WERI-Rb-1 (cell line): ENCODE measurements at regions not wholly inside any gene's neighbourhood (a gene's known extent, or its start where the extent isn't known, plus 50 kb on each side); places are given as distances from the start of the nearest gene placed in this dataset.

Experiments
- DNase-seq: peaks from one replicate; pipeline ENCODE4 v3.0.0-alpha.2; 2020
- H3K27ac ChIP-seq: fragments of 250-450 bp; sonication (Bioruptor Pico); 2 replicates; pipeline ENCODE4 v1.5.1; 2020; ENCODE audit warnings: mild to moderate bottlenecking, moderate library complexity
- H3K27me3 ChIP-seq: fragments of 250-450 bp; sonication (Bioruptor Pico); 2 replicates; pipeline ENCODE4 v1.5.1; 2021; ENCODE audit warnings: mild to moderate bottlenecking, low read depth, moderate library complexity; ENCODE audit not compliant: insufficient read depth, severe bottlenecking
- H3K36me3 ChIP-seq: fragments of 250-450 bp; sonication (Bioruptor Pico); 2 replicates; pipeline ENCODE4 v1.5.1; 2020; ENCODE audit warnings: mild to moderate bottlenecking, moderate library complexity
- H3K4me3 ChIP-seq: 2 replicates; pipeline ENCODE4 v1.5.1; 2011; ENCODE audit warnings: low read depth, mild to moderate bottlenecking, control low read depth, low read length
- H3K9me3 ChIP-seq: fragments of 250-450 bp; sonication (Bioruptor Pico); 2 replicates; pipeline ENCODE4 v1.5.1; 2021; ENCODE audit warnings: mild to moderate bottlenecking, moderate library complexity; ENCODE audit not compliant: severe bottlenecking
- TF ChIP-seq, protein P1 (sequence below): IDR thresholded peaks from 2 replicates; pipeline ENCODE4 v1.5.1; 2011; ENCODE audit warnings: low read depth, mild to moderate bottlenecking, control low read depth, inconsistent platforms, low read length

DNA sequence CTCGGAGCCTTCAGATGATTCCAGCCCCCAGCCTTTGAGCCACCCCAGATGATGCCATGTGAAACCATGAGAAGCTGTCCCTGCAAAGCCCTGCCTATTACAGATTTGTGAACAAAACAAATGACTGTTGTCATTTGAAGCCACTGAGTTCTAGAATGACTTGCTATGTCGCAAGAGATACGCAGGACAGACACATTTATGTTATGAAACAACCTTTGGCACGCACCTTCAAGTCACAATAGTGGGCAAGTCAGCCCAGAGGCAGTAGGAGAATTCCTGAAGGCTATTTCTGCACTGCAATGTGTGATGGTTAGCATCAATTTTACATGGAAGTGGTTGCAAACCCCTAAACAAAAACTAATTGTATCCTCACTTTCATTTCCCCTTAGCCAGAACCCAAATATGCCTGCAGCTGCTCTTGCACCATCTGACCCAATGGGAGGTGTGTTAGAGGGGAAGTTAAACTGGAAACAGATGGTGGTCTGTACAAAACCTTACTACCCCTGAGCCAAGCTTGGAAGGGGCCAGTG, 174.4 kb upstream of the ATP6AP2 start:
- H3K36me3 ChIP-seq: no peaks in the 10 kb centered on the region
- H3K27ac ChIP-seq: peak overlapping the region; percentile 40
- peak; percentile 37 for DNase-seq

DNA sequence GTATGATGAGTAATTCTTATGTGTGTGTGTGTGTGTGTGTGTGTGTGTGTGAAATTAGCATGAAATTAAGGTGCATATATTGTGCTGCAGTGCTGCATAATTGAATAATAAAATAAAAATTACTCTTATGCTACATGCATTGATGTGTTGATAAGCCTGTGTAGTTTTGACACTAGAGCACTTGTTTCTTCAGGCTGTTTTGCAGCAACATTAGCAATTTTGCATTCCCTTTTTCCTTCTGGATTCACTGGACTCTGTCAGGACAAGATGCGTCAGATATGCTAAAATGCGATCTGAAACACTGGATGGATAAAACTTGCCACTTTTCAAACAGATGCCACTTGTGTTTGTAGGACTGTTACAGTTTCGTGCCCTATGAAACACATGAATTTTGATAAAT, 175.4 kb upstream of the ATP6AP2 start:
- TF ChIP-seq, protein P1, sequence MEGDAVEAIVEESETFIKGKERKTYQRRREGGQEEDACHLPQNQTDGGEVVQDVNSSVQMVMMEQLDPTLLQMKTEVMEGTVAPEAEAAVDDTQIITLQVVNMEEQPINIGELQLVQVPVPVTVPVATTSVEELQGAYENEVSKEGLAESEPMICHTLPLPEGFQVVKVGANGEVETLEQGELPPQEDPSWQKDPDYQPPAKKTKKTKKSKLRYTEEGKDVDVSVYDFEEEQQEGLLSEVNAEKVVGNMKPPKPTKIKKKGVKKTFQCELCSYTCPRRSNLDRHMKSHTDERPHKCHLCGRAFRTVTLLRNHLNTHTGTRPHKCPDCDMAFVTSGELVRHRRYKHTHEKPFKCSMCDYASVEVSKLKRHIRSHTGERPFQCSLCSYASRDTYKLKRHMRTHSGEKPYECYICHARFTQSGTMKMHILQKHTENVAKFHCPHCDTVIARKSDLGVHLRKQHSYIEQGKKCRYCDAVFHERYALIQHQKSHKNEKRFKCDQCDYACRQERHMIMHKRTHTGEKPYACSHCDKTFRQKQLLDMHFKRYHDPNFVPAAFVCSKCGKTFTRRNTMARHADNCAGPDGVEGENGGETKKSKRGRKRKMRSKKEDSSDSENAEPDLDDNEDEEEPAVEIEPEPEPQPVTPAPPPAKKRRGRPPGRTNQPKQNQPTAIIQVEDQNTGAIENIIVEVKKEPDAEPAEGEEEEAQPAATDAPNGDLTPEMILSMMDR: no peak
- H3K36me3 ChIP-seq: no peaks in the 10 kb centered on the region
- no peak for DNase-seq
- peaks cover 2% of the 10 kb centered on the region for H3K27me3 ChIP-seq
- no peak overlapping the region for H3K27ac ChIP-seq
- H3K4me3 ChIP-seq: no peak overlapping the region
- peaks cover 14% of the 10 kb centered on the region for H3K9me3 ChIP-seq

More for the DNA sequence above, 174.4 kb upstream of the ATP6AP2 start:
- Histone ChIP-seq H3K4me3 (no peak overlapping the region), H3K9me3 (peaks cover 14% of the 10 kb centered on the region), H3K27me3 (peaks cover 2% of the 10 kb centered on the region)
- TF ChIP-seq, protein P1: no peak

DNA sequence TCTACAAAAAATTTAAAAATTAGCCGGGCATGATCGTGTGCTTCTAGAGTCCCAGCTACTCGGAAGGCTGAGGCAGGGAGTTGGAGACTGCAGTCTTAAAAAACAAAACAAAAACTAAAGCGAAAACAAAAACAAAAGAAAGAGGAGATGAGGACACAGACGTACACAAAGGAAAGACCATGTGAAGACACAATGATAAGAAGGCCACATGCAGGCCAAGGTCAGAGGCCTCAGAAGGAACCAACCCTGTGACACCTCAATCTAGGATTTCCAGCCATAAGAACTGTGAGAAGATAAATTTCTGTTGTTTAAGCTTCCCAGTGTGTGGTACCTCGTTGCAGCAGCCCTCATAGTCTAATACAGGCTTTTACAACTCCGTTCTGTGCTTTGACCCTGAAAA, 177.0 kb upstream of the ATP6AP2 start:
- Histone ChIP-seq H3K4me3 (no peak overlapping the region), H3K27ac (no peak overlapping the region), H3K27me3 (peaks cover 2% of the 10 kb centered on the region), H3K9me3 (peaks cover 7% of the 10 kb centered on the region), H3K36me3 (no peaks in the 10 kb centered on the region)
- DNase-seq: no peak
- TF ChIP-seq, protein P1: no peak

DNA sequence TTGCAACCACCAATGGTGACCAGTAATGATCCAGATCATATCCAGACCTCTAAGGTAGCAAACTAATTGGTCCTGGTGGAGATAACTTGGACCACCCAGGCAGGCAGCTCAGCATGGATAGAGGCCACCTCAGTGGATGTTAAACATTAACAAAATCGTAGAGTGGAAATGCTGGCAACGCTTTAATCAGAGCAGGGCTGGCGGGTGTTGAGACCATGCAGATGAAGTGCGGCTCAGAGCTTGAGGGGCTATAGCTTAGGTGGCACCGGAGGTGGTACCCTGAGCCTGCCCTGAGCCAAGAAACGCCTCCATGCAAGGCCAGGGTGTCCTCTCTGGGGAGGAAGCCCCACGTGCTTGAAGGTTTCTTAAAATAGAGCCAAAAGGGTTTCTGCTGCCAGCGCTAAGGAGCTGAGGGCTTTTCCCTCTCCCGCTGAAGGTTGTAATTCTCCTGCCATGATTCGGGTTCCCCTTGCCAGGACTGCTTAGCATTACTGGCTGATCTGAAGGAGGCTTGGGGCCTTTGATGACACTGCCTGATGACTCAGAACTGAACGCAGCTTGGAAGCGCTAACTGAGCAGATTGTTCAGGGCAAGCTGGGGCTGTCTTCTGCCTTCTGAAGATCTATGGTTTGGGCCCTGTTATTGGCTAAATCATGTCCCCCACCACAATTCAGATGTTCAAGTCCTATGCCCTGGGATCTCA, 177.8 kb upstream of the ATP6AP2 start:
- H3K9me3 ChIP-seq: peaks cover 4% of the 10 kb centered on the region
- TF ChIP-seq, protein P1: no peak
- peak; percentile 26 for DNase-seq

DNA sequence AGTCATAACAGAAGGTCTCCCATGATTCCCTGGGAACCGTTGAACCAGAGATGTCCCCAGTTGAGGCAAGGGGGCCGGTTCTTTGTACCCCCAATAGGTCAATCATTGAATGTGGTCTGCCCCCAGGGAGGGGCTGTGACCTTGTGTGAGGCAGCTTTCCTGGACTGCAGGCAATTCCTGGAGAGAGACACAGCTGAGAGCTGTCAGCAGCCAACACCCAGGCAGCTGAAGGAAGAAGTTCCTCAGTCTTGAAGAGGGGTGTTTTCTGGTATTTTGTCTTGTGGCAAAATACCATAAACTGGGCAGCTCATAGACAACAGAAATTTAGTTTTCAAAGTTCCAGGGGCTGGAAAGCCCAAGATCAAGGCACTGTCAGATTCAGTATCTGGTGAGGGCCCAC, 185.7 kb upstream of the ATP6AP2 start:
- no peaks in the 10 kb centered on the region for H3K36me3 ChIP-seq
- H3K27ac ChIP-seq: no peak overlapping the region
- TF ChIP-seq, protein P1: no peak
- no peaks in the 10 kb centered on the region for H3K27me3 ChIP-seq
- no peak overlapping the region for H3K4me3 ChIP-seq
- H3K9me3 ChIP-seq: peaks cover 5% of the 10 kb centered on the region
- DNase-seq: no peak

More for the DNA sequence above, 177.8 kb upstream of the ATP6AP2 start:
- H3K36me3 ChIP-seq: no peaks in the 10 kb centered on the region
- peaks cover 2% of the 10 kb centered on the region for H3K27me3 ChIP-seq
- no peak overlapping the region for H3K27ac ChIP-seq
- H3K4me3 ChIP-seq: no peak overlapping the region

DNA sequence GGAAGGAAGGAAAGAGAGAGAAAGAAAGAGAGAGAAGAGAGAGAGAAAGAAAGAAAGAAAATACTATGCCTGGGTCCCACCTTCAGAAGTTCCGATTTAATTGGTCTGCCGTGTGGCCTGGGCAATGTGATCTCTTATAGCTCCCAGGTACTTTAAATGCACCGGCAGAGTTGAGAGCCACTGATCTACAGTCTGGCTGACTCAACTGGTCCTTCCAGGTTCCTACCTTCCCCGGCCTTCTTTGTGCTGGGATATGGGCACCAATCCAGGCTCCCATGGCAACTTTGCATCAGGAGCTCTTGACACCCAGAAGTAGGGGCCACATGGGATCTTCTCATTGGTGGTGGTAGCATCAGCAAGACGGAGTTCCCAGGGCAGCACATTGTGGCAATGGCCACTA, 186.5 kb upstream of the ATP6AP2 start:
- TF ChIP-seq, protein P1: no peak
- Histone ChIP-seq H3K27me3 (no peaks in the 10 kb centered on the region), H3K27ac (no peak overlapping the region), H3K4me3 (no peak overlapping the region), H3K36me3 (no peaks in the 10 kb centered on the region), H3K9me3 (peaks cover 5% of the 10 kb centered on the region)
- DNase-seq: no peak
